WTC11 (cell line): ENCODE measurements at regions not wholly inside any gene's neighbourhood (a gene's known extent, or its start where the extent isn't known, plus 50 kb on each side); places are given as distances from the start of the nearest gene placed in this dataset.

Experiments
- ATAC-seq: fragments of 200-7000 bp; cut with Tn5 transposase; 2 replicates; pipeline ENCODE4 v1.10.0; 2021; ENCODE audit warnings: mild to moderate bottlenecking, moderate library complexity
- CTCF ChIA-PET: fragments of 300-600 bp; sonication (Branson Sonifier 250); formaldehyde crosslinking; loops from one replicate; lab custom pipeline; 2021; ENCODE audit warnings: antibody characterized with exemption; lab: Charles Lee
- POLR2A ChIA-PET: fragments of 350-600 bp; sonication (Branson Sonifier 250); formaldehyde crosslinking; loops from one replicate; lab custom pipeline; 2021; ENCODE audit warnings: antibody characterized with exemption; lab: Charles Lee
- DNase-seq: peaks from one replicate; pipeline ENCODE4 v3.0.0; 2021; ENCODE audit warnings: low spot score
- H3K27ac Mint-ChIP-seq: 2 replicates; pipeline ENCODE4 v1.8.0; 2021; ENCODE audit warnings: mixed read lengths
- H3K27me3 Mint-ChIP-seq: 2 replicates; pipeline ENCODE4 v1.8.0; 2021; ENCODE audit warnings: low read depth, mild to moderate bottlenecking, moderate library complexity, mixed read lengths
- H3K36me3 Mint-ChIP-seq: 2 replicates; pipeline ENCODE4 v1.8.0; 2021; ENCODE audit warnings: mixed read lengths
- H3K4me1 Mint-ChIP-seq: 2 replicates; pipeline ENCODE4 v1.8.0; 2022; ENCODE audit warnings: mixed read lengths
- H3K4me3 Mint-ChIP-seq: 2 replicates; pipeline ENCODE4 v1.8.0; 2021; ENCODE audit warnings: mild to moderate bottlenecking, moderate library complexity, mixed read lengths
- H3K9me3 Mint-ChIP-seq: 2 replicates; pipeline ENCODE4 v1.8.0; 2021; ENCODE audit warnings: mixed read lengths
- CBFB ChIP-seq: sonication (generic); formaldehyde crosslinking; IDR thresholded peaks from 2 replicates; pipeline ENCODE4 v1.8.1; 2022; ENCODE audit warnings: mild to moderate bottlenecking, low read depth, missing genetic modification reagents
- FOXJ3 ChIP-seq: sonication (generic); formaldehyde crosslinking; IDR thresholded peaks from 2 replicates; pipeline ENCODE4 v1.9.0; 2021; ENCODE audit warnings: missing genetic modification reagents, mild to moderate bottlenecking, borderline replicate concordance
- GABPB1 ChIP-seq: sonication (generic); formaldehyde crosslinking; IDR thresholded peaks from 2 replicates; pipeline ENCODE4 v1.8.1; 2023; ENCODE audit warnings: mild to moderate bottlenecking, missing genetic modification reagents
- JUN ChIP-seq: sonication (generic); formaldehyde crosslinking; IDR thresholded peaks from 2 replicates; pipeline ENCODE4 v1.8.0; 2023; ENCODE audit warnings: mild to moderate bottlenecking, missing genetic modification reagents
- KAT7 ChIP-seq: sonication (generic); formaldehyde crosslinking; IDR thresholded peaks from 2 replicates; pipeline ENCODE4 v1.8.1; 2023; ENCODE audit warnings: missing genetic modification reagents, mild to moderate bottlenecking, borderline replicate concordance
- NFATC4 ChIP-seq: fragments of 250-450 bp; sonication (Bioruptor Pico); IDR thresholded peaks from 2 replicates; pipeline ENCODE4 v1.9.0; 2021; ENCODE audit warnings: mild to moderate bottlenecking
- NFE2L1 ChIP-seq: sonication (generic); formaldehyde crosslinking; IDR thresholded peaks from 2 replicates; pipeline ENCODE4 v1.8.1; 2023; ENCODE audit warnings: missing genetic modification reagents
- SMAD4 ChIP-seq: sonication (generic); formaldehyde crosslinking; IDR thresholded peaks from 2 replicates; pipeline ENCODE4 v1.8.0; 2022; ENCODE audit warnings: mild to moderate bottlenecking, missing genetic modification reagents
- SP1 ChIP-seq: sonication (generic); formaldehyde crosslinking; conservative IDR thresholded peaks from 2 replicates; pipeline ENCODE4 v1.8.1; 2022; ENCODE audit warnings: missing genetic modification reagents
- ZNF138 ChIP-seq: sonication (generic); formaldehyde crosslinking; conservative IDR thresholded peaks from 2 replicates; pipeline ENCODE4 v1.8.1; 2022; ENCODE audit warnings: mild to moderate bottlenecking, moderate library complexity, missing genetic modification reagents
- ZNF263 ChIP-seq: sonication (generic); formaldehyde crosslinking; IDR thresholded peaks from 2 replicates; pipeline ENCODE4 v1.8.1; 2022; ENCODE audit warnings: low read depth, mild to moderate bottlenecking, moderate library complexity, missing genetic modification reagents
- ZNF317 ChIP-seq: sonication (generic); formaldehyde crosslinking; IDR thresholded peaks from 2 replicates; pipeline ENCODE4 v1.8.1; 2023; ENCODE audit warnings: low read depth, mild to moderate bottlenecking, moderate library complexity, missing genetic modification reagents, borderline replicate concordance
- ZNF416 ChIP-seq: fragments of 250-450 bp; sonication (Bioruptor Pico); IDR thresholded peaks from 2 replicates; pipeline ENCODE4 v1.9.0; 2021; ENCODE audit warnings: mild to moderate bottlenecking, inconsistent platforms
- TF ChIP-seq, protein P1 (sequence below): sonication (generic); formaldehyde crosslinking; IDR thresholded peaks from 2 replicates; pipeline ENCODE4 v1.8.0; 2022; ENCODE audit warnings: mild to moderate bottlenecking, missing genetic modification reagents
- TF ChIP-seq, protein P2 (sequence below): sonication (generic); formaldehyde crosslinking; IDR thresholded peaks from 2 replicates; pipeline ENCODE4 v1.8.1; 2023; ENCODE audit warnings: mild to moderate bottlenecking, missing genetic modification reagents, moderate library complexity
- TF ChIP-seq, protein P3 (sequence below): sonication (generic); formaldehyde crosslinking; conservative IDR thresholded peaks from 2 replicates; pipeline ENCODE4 v1.8.1; 2023; ENCODE audit warnings: mild to moderate bottlenecking, low read depth, missing genetic modification reagents, moderate library complexity
- TF ChIP-seq, protein P4 (sequence below): sonication (generic); formaldehyde crosslinking; IDR thresholded peaks from 2 replicates; pipeline ENCODE4 v1.8.0; 2022; ENCODE audit warnings: mild to moderate bottlenecking, missing genetic modification reagents
- TF ChIP-seq, protein P5 (sequence below): sonication (generic); formaldehyde crosslinking; IDR thresholded peaks from 2 replicates; pipeline ENCODE4 v1.8.1; 2023; ENCODE audit warnings: mild to moderate bottlenecking, missing genetic modification reagents
- TF ChIP-seq, protein P6 (sequence below): sonication (generic); formaldehyde crosslinking; IDR thresholded peaks from 2 replicates; pipeline ENCODE4 v1.8.0; 2023; ENCODE audit warnings: mild to moderate bottlenecking, missing genetic modification reagents

DNA sequence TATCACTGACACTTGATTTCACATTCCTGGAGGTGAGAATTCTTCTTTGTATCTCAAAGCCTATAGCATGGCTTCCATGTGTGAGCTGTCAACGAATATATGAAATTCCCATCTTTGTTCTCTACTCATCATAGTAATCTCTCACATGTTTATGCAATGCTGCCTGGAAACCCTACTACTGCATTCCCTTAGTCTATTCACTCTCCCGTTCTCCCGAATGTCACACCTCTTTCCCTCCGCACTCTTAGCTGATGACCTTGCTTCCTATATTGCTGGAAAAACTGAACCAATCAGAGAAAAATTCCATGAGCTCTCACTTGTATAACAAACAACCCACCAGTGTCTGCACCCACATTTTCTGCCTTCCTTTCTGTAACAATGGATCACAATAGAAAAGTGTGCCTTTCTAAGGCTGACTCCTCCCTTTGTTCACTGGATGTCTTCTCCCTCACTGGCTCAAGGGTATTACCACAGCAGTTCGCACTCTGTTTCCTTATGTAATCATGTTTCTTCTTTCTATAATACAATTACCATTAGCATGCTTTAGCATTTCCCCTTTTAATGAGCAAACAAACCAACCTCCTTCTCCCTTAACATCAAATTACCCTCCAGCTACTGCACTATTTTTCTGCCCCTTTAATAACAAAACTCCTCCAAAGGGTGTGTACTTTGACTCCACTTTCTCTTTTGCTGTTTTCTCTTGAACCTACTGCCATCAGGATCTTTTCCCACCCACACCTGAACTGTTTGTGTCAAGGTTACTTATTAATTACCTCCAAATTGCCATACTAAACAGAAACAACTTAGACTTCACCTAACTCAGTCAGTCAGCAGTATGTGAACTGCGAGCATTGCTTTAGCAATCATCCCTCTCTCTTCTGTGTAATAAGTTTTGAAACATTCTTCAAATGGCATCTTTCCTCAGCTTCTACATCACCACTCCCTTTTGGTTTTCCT lies 63.9 kb upstream of the CCDC196 start:
- Mint-ChIP-seq H3K4me3 (no peak overlapping the region), H3K27me3 (no peaks in the 10 kb centered on the region), H3K27ac (no peak overlapping the region), H3K4me1 (no peaks in the 10 kb centered on the region), H3K36me3 (no peaks in the 10 kb centered on the region), H3K9me3 (no peaks in the 10 kb centered on the region)
- no peak for TF ChIP-seq NFATC4 (CRISPR knock-in tag)
- TF ChIP-seq, protein P1, sequence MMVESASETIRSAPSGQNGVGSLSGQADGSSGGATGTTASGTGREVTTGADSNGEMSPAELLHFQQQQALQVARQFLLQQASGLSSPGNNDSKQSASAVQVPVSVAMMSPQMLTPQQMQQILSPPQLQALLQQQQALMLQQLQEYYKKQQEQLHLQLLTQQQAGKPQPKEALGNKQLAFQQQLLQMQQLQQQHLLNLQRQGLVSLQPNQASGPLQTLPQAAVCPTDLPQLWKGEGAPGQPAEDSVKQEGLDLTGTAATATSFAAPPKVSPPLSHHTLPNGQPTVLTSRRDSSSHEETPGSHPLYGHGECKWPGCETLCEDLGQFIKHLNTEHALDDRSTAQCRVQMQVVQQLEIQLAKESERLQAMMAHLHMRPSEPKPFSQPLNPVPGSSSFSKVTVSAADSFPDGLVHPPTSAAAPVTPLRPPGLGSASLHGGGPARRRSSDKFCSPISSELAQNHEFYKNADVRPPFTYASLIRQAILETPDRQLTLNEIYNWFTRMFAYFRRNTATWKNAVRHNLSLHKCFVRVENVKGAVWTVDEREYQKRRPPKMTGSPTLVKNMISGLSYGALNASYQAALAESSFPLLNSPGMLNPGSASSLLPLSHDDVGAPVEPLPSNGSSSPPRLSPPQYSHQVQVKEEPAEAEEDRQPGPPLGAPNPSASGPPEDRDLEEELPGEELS (CRISPR knock-in tag) = no peak
- TF ChIP-seq SP1 (CRISPR knock-in tag) = no peak
- TF ChIP-seq FOXJ3 (CRISPR knock-in tag) = no peak
- TF ChIP-seq CBFB = no peak
- TF ChIP-seq NFE2L1 (CRISPR knock-in tag) = no peak
- TF ChIP-seq JUN (CRISPR knock-in tag) = no peak
- TF ChIP-seq, protein P2, sequence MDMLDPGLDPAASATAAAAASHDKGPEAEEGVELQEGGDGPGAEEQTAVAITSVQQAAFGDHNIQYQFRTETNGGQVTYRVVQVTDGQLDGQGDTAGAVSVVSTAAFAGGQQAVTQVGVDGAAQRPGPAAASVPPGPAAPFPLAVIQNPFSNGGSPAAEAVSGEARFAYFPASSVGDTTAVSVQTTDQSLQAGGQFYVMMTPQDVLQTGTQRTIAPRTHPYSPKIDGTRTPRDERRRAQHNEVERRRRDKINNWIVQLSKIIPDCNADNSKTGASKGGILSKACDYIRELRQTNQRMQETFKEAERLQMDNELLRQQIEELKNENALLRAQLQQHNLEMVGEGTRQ (CRISPR knock-in tag) = no peak
- TF ChIP-seq ZNF317 (CRISPR knock-in tag) = no peak
- TF ChIP-seq ZNF416 (CRISPR knock-in tag) = no peak
- TF ChIP-seq GABPB1 = no peak
- TF ChIP-seq SMAD4 = no peak
- ATAC-seq (no peak), DNase-seq (no peak)
- CTCF ChIA-PET = no interaction called here
- POLR2A ChIA-PET = interaction anchor here (0.6 kb wide), 1 partner anchor 108 kb away, joined by 4 read pairs; no protein-coding TSS in a partner anchor

DNA sequence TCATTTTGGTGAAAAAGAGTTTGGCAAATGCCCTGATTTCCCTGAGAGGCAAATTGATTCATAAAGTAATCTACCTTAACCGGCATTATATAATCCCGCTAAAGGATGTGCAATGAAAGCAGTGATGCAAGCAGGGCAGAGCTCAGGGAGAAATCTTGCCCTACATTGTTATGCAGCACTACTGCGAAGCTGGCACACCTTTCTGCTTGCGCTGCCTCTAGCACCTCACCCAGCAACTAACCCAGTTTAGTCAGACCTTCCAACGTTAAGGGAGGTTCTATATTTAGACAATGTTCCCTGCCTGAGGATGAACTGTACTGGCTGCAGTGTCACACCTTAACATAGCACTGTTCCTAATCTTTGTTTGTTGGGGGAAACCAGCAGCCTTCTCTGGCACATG lies 60.8 kb upstream of the CCDC196 start:
- CTCF ChIA-PET = no interaction called here
- no peak overlapping the region for H3K4me3 Mint-ChIP-seq
- ATAC-seq = no peak

More for the DNA sequence above, 60.8 kb upstream of the CCDC196 start:
- no peaks in the 10 kb centered on the region for H3K4me1 Mint-ChIP-seq
- H3K27me3 Mint-ChIP-seq = no peaks in the 10 kb centered on the region
- POLR2A ChIA-PET = interaction anchor here (0.6 kb wide), 1 partner anchor 173 kb away, joined by 4 read pairs; no protein-coding TSS in a partner anchor
- no peaks in the 10 kb centered on the region for H3K9me3 Mint-ChIP-seq
- TF ChIP-seq ZNF416 (CRISPR knock-in tag) (no peak), ZNF138 (CRISPR knock-in tag) (no peak), ZNF263 (CRISPR knock-in tag) (no peak), CBFB (no peak), KAT7 (CRISPR knock-in tag) (no peak)
- TF ChIP-seq, protein P3, sequence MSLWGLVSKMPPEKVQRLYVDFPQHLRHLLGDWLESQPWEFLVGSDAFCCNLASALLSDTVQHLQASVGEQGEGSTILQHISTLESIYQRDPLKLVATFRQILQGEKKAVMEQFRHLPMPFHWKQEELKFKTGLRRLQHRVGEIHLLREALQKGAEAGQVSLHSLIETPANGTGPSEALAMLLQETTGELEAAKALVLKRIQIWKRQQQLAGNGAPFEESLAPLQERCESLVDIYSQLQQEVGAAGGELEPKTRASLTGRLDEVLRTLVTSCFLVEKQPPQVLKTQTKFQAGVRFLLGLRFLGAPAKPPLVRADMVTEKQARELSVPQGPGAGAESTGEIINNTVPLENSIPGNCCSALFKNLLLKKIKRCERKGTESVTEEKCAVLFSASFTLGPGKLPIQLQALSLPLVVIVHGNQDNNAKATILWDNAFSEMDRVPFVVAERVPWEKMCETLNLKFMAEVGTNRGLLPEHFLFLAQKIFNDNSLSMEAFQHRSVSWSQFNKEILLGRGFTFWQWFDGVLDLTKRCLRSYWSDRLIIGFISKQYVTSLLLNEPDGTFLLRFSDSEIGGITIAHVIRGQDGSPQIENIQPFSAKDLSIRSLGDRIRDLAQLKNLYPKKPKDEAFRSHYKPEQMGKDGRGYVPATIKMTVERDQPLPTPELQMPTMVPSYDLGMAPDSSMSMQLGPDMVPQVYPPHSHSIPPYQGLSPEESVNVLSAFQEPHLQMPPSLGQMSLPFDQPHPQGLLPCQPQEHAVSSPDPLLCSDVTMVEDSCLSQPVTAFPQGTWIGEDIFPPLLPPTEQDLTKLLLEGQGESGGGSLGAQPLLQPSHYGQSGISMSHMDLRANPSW (CRISPR knock-in tag) = no peak
- TF ChIP-seq, protein P4, sequence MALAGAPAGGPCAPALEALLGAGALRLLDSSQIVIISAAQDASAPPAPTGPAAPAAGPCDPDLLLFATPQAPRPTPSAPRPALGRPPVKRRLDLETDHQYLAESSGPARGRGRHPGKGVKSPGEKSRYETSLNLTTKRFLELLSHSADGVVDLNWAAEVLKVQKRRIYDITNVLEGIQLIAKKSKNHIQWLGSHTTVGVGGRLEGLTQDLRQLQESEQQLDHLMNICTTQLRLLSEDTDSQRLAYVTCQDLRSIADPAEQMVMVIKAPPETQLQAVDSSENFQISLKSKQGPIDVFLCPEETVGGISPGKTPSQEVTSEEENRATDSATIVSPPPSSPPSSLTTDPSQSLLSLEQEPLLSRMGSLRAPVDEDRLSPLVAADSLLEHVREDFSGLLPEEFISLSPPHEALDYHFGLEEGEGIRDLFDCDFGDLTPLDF = no peak
- TF ChIP-seq, protein P5, sequence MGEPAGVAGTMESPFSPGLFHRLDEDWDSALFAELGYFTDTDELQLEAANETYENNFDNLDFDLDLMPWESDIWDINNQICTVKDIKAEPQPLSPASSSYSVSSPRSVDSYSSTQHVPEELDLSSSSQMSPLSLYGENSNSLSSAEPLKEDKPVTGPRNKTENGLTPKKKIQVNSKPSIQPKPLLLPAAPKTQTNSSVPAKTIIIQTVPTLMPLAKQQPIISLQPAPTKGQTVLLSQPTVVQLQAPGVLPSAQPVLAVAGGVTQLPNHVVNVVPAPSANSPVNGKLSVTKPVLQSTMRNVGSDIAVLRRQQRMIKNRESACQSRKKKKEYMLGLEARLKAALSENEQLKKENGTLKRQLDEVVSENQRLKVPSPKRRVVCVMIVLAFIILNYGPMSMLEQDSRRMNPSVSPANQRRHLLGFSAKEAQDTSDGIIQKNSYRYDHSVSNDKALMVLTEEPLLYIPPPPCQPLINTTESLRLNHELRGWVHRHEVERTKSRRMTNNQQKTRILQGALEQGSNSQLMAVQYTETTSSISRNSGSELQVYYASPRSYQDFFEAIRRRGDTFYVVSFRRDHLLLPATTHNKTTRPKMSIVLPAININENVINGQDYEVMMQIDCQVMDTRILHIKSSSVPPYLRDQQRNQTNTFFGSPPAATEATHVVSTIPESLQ = no peak
- TF ChIP-seq, protein P6, sequence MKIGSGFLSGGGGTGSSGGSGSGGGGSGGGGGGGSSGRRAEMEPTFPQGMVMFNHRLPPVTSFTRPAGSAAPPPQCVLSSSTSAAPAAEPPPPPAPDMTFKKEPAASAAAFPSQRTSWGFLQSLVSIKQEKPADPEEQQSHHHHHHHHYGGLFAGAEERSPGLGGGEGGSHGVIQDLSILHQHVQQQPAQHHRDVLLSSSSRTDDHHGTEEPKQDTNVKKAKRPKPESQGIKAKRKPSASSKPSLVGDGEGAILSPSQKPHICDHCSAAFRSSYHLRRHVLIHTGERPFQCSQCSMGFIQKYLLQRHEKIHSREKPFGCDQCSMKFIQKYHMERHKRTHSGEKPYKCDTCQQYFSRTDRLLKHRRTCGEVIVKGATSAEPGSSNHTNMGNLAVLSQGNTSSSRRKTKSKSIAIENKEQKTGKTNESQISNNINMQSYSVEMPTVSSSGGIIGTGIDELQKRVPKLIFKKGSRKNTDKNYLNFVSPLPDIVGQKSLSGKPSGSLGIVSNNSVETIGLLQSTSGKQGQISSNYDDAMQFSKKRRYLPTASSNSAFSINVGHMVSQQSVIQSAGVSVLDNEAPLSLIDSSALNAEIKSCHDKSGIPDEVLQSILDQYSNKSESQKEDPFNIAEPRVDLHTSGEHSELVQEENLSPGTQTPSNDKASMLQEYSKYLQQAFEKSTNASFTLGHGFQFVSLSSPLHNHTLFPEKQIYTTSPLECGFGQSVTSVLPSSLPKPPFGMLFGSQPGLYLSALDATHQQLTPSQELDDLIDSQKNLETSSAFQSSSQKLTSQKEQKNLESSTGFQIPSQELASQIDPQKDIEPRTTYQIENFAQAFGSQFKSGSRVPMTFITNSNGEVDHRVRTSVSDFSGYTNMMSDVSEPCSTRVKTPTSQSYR (CRISPR knock-in tag) = no peak
- no peaks in the 10 kb centered on the region for H3K36me3 Mint-ChIP-seq
- H3K27ac Mint-ChIP-seq = no peak overlapping the region
- DNase-seq = no peak
